GM19455 (cell line): ENCODE measurements at regions not wholly inside any gene's neighbourhood (a gene's known extent, or its start where the extent isn't known, plus 50 kb on each side); places are given as distances from the start of the nearest gene placed in this dataset.
"Not testable (repeated sequence)": the region's sequence is repeated elsewhere in the genome, so short reads cannot be mapped to it uniquely, and the experiment has no call there.

ENCODE experiments used
- ATAC-seq: cut with Tn5 transposase; IDR thresholded peaks from one replicate; pipeline ENCODE4 v1.9.1; 2021; ENCODE audit not compliant: unreplicated experiment

GRCh38 chr2:52416340-52416739, 1351.3 kb upstream of the CHAC2 start:
- ATAC-seq: no peak

- no peak for ATAC-seq
These were observed 1352.9 kb upstream of the CHAC2 start for GRCh38 chr2:52414561-52415295.

- ATAC-seq: not testable (repeated sequence)
These were observed 1358.1 kb upstream of the CHAC2 start for GRCh38 chr2:52409308-52410118.

GRCh38 chr2:52405980-52406379, 1361.6 kb upstream of the CHAC2 start:
- ATAC-seq: no peak

- no peak for ATAC-seq
These were observed 1362.7 kb upstream of the CHAC2 start for GRCh38 chr2:52404866-52405265.

- no peak for ATAC-seq
These were observed 1363.6 kb upstream of the CHAC2 start for GRCh38 chr2:52404046-52404445.

GRCh38 chr2:52402128-52402527, 1365.5 kb upstream of the CHAC2 start:
- ATAC-seq: no peak

- no peak for ATAC-seq
These were observed 1364.9 kb upstream of the NRXN1 start for GRCh38 chr2:52396836-52397235.

- no peak for ATAC-seq
These were observed 1364.0 kb upstream of the NRXN1 start for GRCh38 chr2:52395912-52396311.

GRCh38 chr2:52391621-52392020, 1359.7 kb upstream of the NRXN1 start:
- ATAC-seq: no peak

GRCh38 chr2:52390651-52391050, 1358.7 kb upstream of the NRXN1 start:
- ATAC-seq: no peak

GRCh38 chr2:52387937-52388590, 1356.1 kb upstream of the NRXN1 start:
- ATAC-seq: no peak

- ATAC-seq: no peak
These were observed 1354.6 kb upstream of the NRXN1 start for GRCh38 chr2:52386433-52387030.

GRCh38 chr2:52383541-52383940, 1351.6 kb upstream of the NRXN1 start:
- no peak for ATAC-seq

- ATAC-seq: no peak
These were observed 1337.2 kb upstream of the NRXN1 start for GRCh38 chr2:52369178-52369577.

GRCh38 chr2:52368141-52368540, 1336.2 kb upstream of the NRXN1 start:
- ATAC-seq: no peak

GRCh38 chr2:52365946-52366345, 1334.0 kb upstream of the NRXN1 start:
- ATAC-seq: no peak

GRCh38 chr2:52356556-52356955, 1324.6 kb upstream of the NRXN1 start:
- ATAC-seq: no peak

- ATAC-seq: no peak
These were observed 1315.4 kb upstream of the NRXN1 start for GRCh38 chr2:52347292-52347691.

- no peak for ATAC-seq
These were observed 1313.7 kb upstream of the NRXN1 start for GRCh38 chr2:52345676-52346075.

GRCh38 chr2:52345082-52345481, 1313.2 kb upstream of the NRXN1 start:
- ATAC-seq: no peak
